ENCODE measurements at regions not wholly inside any gene's neighbourhood (a gene's known extent, or its start where the extent isn't known, plus 50 kb on each side); places are given as distances from the start of the nearest gene placed in this dataset.

- H3K27ac Mint-ChIP-seq (ENCODE audit: unreplicated experiment), result peak overlapping the region; percentile 75
- no peak for TF ChIP-seq CTCF (IDR thresholded peaks at IDR 0.05)
- no peaks in the 10 kb centered on the region for H3K27me3 Mint-ChIP-seq (ENCODE audit: unreplicated experiment)
- DNase-seq (ENCODE audit: extremely low spot score, unreplicated experiment), result no peak
- H3K9me3 Mint-ChIP-seq (ENCODE audit: unreplicated experiment), result peaks cover 5% of the 10 kb centered on the region
- H3K4me3 Mint-ChIP-seq (ENCODE audit: unreplicated experiment), result no peak overlapping the region
- no peaks in the 10 kb centered on the region for H3K36me3 Mint-ChIP-seq (ENCODE audit: unreplicated experiment)
- H3K4me1 Mint-ChIP-seq (ENCODE audit: unreplicated experiment), result peaks cover 41% of the 10 kb centered on the region
These were observed 91.8 kb upstream of the BCL6 start for GRCh38 chr3:187836823-187837770.

GRCh38 chr3:187838016-187838540 lies 92.8 kb upstream of the BCL6 start:
- H3K27me3 Mint-ChIP-seq (ENCODE audit: unreplicated experiment), result no peaks in the 10 kb centered on the region
- DNase-seq (ENCODE audit: extremely low spot score, unreplicated experiment), result no peak
- H3K9me3 Mint-ChIP-seq (ENCODE audit: unreplicated experiment), result peaks cover 5% of the 10 kb centered on the region
- TF ChIP-seq CTCF (IDR thresholded peaks at IDR 0.05), result no peak
- no peaks in the 10 kb centered on the region for H3K36me3 Mint-ChIP-seq (ENCODE audit: unreplicated experiment)
- H3K4me1 Mint-ChIP-seq (ENCODE audit: unreplicated experiment), result peaks cover 44% of the 10 kb centered on the region
- H3K4me3 Mint-ChIP-seq (ENCODE audit: unreplicated experiment), result no peak overlapping the region
- no peak overlapping the region for H3K27ac Mint-ChIP-seq (ENCODE audit: unreplicated experiment)

GRCh38 chr3:187839422-187839821 lies 94.2 kb upstream of the BCL6 start:
- Mint-ChIP-seq H3K4me3 (ENCODE audit: unreplicated experiment) (no peak overlapping the region), H3K36me3 (ENCODE audit: unreplicated experiment) (no peaks in the 10 kb centered on the region), H3K4me1 (ENCODE audit: unreplicated experiment) (peaks cover 44% of the 10 kb centered on the region), H3K27ac (ENCODE audit: unreplicated experiment) (no peak overlapping the region), H3K27me3 (ENCODE audit: unreplicated experiment) (no peaks in the 10 kb centered on the region), H3K9me3 (ENCODE audit: unreplicated experiment) (peaks cover 5% of the 10 kb centered on the region)
- DNase-seq (ENCODE audit: extremely low spot score, unreplicated experiment), result no peak
- TF ChIP-seq CTCF (IDR thresholded peaks at IDR 0.05), result no peak

GRCh38 chr3:187840856-187841255 lies 95.6 kb upstream of the BCL6 start:
- H3K9me3 Mint-ChIP-seq (ENCODE audit: unreplicated experiment), result no peaks in the 10 kb centered on the region
- no peak overlapping the region for H3K4me3 Mint-ChIP-seq (ENCODE audit: unreplicated experiment)
- no peak for DNase-seq (ENCODE audit: extremely low spot score, unreplicated experiment)
- no peaks in the 10 kb centered on the region for H3K36me3 Mint-ChIP-seq (ENCODE audit: unreplicated experiment)
- peaks cover 44% of the 10 kb centered on the region for H3K4me1 Mint-ChIP-seq (ENCODE audit: unreplicated experiment)
- H3K27me3 Mint-ChIP-seq (ENCODE audit: unreplicated experiment), result no peaks in the 10 kb centered on the region
- H3K27ac Mint-ChIP-seq (ENCODE audit: unreplicated experiment), result no peak overlapping the region
- TF ChIP-seq CTCF (IDR thresholded peaks at IDR 0.05), result no peak

- H3K4me1 Mint-ChIP-seq (ENCODE audit: unreplicated experiment), result peaks cover 37% of the 10 kb centered on the region
- no peak overlapping the region for H3K27ac Mint-ChIP-seq (ENCODE audit: unreplicated experiment)
- no peak overlapping the region for H3K4me3 Mint-ChIP-seq (ENCODE audit: unreplicated experiment)
These were observed 96.3 kb upstream of the BCL6 start for GRCh38 chr3:187841560-187841959.

More at GRCh38 chr3:187841560-187841959, 96.3 kb upstream of the BCL6 start:
- TF ChIP-seq CTCF (IDR thresholded peaks at IDR 0.05), result no peak
- Mint-ChIP-seq H3K9me3 (ENCODE audit: unreplicated experiment) (no peaks in the 10 kb centered on the region), H3K36me3 (ENCODE audit: unreplicated experiment) (no peaks in the 10 kb centered on the region), H3K27me3 (ENCODE audit: unreplicated experiment) (no peaks in the 10 kb centered on the region)
- DNase-seq (ENCODE audit: extremely low spot score, unreplicated experiment), result no peak

Data from osteocyte (in vitro differentiated cells).